HG02885 (cell line): ENCODE measurements at regions not wholly inside any gene's neighbourhood (a gene's known extent, or its start where the extent isn't known, plus 50 kb on each side); places are given as distances from the start of the nearest gene placed in this dataset.

ENCODE experiments used
- ATAC-seq: cut with Tn5 transposase; IDR thresholded peaks from one replicate; pipeline ENCODE4 v1.9.1; 2021; ENCODE audit warnings: mild to moderate bottlenecking; ENCODE audit not compliant: unreplicated experiment, poor library complexity

GRCh38 chr2:111653103-111653624, 230.8 kb downstream of the ANAPC1 start:
- no peak for ATAC-seq

DNA sequence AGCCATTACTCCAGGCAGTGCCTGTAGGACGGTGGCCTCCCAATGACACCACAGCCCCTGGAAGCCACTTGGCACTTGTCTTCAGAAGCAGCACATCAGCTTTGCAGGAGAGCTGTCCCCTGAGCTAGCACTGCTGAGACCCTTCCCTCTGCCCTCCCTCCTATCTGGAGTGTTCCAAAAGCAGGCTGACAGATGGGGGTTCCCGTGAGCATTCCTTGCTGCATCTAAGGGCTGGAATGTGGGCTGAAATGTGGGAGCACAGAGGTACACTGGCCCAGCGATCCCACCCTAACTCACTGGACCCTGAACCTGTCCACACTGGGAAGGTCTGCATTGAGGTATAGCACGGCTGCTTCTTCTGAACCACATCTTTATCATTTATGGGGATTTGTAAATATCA, 230.1 kb downstream of the ANAPC1 start:
- ATAC-seq = no peak

- no peak for ATAC-seq
These were observed 229.2 kb downstream of the ANAPC1 start for GRCh38 chr2:111654829-111655228.

DNA sequence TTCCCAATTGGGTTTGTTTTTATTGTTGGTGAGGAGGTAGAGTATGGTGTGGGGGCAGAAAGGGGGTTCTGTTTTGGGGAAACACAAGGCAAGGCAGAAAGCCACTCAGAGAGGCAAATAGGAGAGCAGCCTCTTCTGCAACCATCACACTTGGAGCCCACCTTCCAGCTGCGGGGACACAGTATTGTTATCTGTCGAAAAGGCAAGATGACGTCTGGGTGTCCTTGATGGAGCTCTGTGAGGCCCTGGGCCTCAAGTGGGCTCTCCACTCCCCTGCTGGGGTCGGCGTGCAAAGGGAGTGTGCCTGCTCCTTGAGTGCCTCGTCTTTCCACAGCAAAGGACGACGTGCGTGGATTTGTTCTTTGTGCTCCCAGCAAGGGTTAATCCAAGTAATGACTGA, 227.6 kb downstream of the ANAPC1 start:
- ATAC-seq = no peak

DNA sequence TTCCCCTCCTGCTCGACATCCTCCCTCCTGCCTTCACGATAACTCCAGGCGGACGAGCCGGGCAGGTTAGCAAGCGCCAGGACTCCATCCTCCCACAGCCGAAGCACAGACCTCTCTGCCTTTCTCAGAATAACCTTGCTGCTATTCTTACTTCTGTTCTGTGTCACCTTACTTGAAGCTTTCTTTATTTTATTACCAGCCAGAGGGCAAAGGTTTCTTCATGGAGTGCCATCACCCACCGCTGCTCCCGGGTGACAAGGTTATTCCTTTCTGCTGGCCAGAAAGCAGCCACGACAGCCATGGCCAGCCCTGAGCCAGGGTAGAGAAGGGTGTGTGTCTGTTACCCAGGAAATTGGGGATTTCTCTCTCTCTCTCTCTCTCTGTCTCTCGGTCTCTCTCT, 227.1 kb downstream of the ANAPC1 start:
- no peak for ATAC-seq

DNA sequence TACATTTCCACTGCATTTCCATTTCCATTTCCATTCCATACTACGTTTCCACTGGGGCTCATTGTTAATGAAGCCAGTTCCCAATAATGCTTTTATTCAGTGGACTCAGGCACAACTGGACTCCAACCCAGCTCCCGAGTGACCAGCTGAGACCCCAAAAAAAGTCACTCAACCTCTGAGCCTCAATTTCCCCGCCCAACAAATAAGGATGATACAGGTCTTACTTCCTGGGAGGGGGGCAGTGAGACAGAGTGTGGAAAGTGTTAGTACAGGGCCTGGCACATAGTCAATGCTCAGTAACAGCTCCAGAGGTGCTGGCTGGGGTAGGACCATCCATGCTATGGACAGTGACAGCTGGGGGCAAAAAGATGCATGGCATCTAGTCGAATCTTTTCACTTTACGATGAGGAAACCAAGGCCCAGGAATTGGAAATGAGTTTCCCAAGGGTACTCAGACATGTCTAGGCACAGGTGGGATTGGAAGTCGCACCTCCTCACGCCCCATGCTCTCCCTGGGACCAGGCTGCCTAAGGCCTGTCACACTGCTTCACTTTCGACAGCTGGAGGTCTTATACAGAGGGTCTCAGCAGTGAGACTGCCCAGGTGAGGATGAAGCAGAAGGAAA, 226.5 kb downstream of the ANAPC1 start:
- ATAC-seq = no peak

DNA sequence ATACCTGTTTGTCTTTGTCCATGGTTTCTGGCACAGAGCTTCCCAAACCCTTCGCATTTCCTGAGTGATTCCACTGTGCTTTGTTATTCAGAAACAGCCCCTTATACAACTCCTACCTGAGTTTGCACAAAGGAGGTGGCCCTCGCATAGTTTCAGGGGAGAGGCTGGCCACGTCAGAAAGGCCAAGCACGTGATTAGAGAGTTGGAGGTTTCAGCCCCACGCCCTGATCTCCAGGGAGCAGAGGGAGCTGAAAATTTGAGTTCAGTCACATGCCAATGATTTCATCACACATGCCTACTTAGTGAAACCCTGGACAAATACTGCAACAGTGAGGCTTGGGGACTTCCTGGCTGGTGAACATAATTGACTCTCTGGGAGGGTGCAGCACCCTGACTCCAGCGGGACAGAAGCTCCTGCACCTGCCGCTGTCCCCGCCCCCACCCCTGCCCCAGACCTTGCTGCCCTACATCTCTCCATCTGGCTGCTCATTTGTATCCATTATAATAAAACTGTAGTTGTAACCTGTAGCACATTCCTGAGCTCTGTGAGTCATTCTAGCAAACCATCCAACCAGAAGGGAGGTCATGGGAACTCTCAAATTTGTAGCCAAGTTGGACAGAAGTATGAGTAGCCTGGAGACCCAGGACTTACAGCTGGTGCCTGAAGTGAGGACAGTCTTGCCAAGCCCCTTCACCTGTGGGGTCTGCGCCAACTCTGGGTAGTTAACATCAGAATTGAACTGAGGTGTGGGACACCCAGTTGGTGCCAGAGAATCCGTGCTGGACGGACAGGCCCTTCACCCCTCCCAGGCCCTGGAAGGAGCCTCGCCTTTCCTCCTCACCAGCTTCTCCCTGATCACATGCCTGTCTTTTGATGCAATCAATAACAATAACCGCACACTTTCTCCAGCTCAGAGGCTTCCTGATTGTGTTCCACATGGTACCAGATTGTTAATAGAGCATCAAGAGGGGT, 224.3 kb downstream of the ANAPC1 start:
- ATAC-seq = no peak

DNA sequence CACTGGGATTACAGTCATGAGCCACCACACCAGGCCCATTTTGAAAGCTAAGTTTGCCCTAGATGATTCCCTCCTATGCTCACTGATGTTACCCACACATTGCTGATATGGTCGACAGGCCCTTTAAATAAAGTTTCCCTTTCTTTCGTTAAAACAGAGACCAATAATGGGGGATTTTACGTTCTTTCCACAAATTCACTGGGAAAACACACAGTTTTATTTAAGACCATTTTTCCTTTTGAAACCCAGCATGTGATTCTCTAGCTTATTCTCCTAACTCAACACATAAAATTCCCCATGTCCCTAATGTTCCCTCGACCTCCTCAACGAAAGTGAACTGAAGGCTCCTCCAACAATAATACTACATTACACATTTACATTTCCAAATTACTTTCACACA, 223.2 kb downstream of the ANAPC1 start:
- no peak for ATAC-seq

DNA sequence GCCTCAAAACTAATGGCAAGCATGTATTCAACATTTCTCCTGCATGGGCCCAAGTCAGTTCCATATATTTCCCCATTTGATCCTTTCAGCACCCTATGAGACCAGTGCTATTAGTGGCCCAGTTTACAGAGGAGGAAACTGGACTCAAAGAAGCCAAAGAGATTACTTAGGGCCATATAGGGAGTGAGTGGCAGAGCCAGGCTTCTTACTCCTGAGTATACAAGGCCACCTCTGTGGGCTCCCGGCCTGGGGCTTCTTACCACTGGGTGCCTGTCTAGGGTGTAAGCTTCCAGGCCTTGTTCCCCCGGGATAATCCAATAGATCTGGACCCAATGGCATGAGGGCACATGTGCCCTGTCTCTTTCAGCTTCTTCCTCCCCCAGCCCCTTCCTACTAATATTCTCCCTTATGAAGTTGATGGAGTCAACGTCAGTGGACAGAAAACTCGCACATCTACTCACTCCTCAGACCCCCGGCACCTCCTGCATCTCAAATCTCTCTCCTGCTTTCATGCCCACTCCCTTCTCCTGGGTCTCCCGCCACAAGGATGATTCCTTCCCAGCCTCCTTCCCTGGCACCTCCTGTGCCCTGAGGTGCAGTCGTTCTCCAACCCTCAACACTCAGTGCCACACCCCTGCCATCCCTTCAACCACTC, 222.6 kb downstream of the ANAPC1 start:
- ATAC-seq = no peak

GRCh38 chr2:111662039-111662770, 221.8 kb downstream of the ANAPC1 start:
- ATAC-seq = no peak

- ATAC-seq = peak; percentile 84
These were observed 221.1 kb downstream of the ANAPC1 start for GRCh38 chr2:111662771-111663470.

- ATAC-seq = no peak
These were observed 220.3 kb downstream of the ANAPC1 start for GRCh38 chr2:111663471-111664274.

- ATAC-seq = no peak
These were observed 219.6 kb downstream of the ANAPC1 start for GRCh38 chr2:111664275-111664850.

DNA sequence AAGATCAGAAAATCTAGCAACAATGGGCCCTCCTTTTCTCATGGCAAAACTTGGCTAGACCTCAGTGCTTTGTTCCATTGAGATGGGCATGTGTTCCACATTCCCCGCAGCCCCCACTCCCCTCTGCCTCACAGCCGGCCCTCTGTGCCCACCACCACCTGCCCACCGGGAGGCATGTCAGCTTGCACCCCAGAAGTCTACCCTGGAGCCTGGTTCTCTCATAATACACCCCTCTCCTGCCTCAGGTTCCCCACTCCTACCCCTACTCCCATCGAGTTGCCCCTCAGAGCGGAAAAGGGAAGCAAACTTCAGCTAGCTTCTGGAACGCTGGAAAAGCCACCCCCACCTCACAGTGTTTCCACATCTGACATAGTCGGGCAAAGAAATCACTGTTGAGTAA, 219.0 kb downstream of the ANAPC1 start:
- ATAC-seq = no peak

DNA sequence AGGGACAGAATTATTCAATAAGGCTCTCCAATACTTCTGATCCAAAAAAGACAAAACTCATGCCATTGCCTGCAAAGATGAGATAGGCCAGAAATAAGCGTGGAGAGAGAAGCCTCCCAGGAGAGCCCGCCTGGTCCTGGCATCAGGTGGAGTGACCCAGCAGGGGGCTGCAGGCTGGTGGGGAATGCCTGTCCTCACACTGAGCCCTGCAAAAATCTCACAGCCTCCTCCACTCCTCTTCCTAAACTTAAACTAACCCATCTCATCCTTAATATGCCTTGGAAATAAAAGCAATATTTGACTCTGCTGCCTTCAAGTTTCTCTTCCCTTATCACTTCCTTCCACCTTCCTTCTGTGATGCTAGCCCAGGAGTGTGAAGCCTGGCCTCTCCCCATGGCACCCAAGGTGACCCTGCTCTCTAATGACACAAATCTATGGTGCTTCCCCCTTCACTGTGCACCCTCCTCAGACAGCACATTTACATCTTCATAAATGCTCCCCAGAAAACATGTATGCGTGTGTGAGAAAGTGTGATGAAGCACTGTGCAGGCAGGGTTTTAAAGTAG, 218.4 kb downstream of the ANAPC1 start:
- no peak for ATAC-seq

DNA sequence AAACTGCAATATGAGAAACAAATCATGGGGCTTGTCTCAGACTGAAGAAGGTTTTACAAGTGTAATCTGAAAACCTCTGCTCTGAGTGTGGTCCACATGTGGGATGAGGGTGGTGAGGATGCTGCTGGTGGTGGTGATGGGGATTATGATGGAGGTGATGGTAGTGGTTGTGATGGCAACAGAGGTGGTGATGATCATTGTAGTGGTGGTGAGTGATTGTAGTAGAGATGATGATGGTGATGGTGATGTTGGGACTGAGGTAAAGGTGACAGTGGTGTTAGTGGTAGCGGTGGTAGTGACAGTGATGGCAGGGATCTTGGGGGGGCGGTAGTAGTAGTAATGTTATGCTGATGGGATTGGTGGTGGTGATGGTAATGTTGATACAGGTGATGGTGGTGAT, 217.8 kb downstream of the ANAPC1 start:
- ATAC-seq = no peak

DNA sequence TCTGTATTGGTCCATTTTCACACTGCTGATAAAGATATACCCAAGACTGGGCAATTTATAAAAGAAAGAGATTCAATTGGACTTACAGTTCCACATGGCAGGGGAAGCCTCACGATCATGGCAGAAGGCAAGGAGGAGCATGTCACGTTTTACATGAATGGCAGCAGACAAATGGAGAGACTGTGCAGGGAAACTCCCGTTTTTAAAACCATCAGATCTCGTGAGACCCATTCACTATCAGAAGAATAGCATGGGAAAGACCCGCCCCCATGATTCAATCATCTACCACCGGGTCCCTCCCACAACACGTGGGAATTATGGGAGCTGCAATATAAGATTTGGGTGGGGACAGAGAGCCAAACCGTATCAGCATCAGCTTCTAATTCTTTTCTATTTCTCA, 217.0 kb downstream of the ANAPC1 start:
- ATAC-seq = no peak

DNA sequence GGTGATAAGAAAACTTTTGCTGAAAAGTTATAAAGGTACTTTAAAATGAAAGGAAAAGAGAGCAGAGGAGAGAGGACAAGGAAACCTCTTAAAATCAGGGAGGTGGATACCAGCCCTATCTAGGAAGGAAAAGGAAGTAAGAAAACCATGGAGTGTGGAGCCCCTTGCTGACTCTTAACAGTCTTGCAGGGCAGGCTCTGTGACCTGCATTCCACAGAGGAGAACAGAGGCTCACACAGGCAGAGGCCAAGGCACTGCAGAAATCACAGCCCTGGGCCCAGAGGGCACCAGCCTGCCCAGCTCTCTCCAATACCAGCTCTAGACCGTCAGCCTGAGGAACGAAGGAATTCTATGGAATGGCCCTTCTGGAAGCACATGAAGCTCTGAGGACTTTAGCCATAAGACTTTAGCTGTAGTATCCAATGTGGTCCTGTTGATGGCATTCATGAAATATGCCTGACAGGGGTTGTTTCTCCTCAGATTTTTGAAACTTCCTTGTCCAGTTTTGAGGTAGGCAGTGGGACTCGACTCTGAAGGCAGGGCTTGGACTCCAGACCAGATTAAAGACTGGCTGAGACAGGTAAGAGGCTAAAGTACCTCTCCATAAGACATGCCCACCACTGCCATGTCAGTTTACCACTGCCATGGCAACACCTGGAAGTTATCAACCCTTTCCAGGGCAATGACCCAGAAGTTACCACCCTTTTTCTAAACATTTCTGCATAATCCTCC, 216.3 kb downstream of the ANAPC1 start:
- ATAC-seq = no peak
